ENCODE measurements at regions not wholly inside any gene's neighbourhood (a gene's known extent, or its start where the extent isn't known, plus 50 kb on each side); places are given as distances from the start of the nearest gene placed in this dataset.

DNA sequence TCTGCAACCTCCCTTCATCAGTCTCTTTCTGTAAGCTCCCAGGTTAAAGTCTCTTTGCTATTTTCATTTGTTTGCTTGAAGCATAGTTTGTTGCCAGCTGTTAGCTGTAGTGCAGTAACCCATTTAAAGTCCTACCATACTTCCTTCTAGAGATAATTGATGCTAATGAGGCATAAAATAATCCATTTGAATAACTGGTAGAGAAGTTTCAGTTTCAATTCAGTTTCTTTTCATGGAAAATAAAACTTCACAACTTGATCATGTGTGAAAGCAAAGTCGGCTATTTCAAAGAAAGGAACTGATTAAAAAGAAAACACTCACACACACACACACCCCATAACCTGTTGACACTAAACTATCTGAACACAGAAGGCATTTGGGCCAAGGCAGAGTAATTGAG lies 68.5 kb upstream of the TENT5A start:
- no peak for TF ChIP-seq CTCF (conservative IDR thresholded peaks at IDR 0.05; ENCODE audit: low read length)
- TF ChIP-seq EZH2phosphoT487 (IDR thresholded peaks at IDR 0.05; ENCODE audit: borderline replicate concordance, low read depth, low read length): no peak

Data from OCI-LY7 (cell line).